Gastrocnemius medialis (tissue), 4 donors: ENCODE measurements at regions not wholly inside any gene's neighbourhood (a gene's known extent, or its start where the extent isn't known, plus 50 kb on each side); places are given as distances from the start of the nearest gene placed in this dataset.

Source experiments
- CTCF ChIP-seq, 5 experiments: fragments of 450-650 bp in 3 of 5; fragments of 200-600 bp in 2 of 5; sonication (generic) in 2 of 5; IDR thresholded peaks in 4 of 5; conservative IDR thresholded peaks in 1 of 5; 1 replicate in 4 of 5; 2 replicates in 1 of 5; pipeline ENCODE4 v1.5.1; 2016 to 2019; ENCODE audit warnings: antibody characterized with exemption in 5 of 5, mild to moderate bottlenecking in 3 of 5, moderate library complexity in 3 of 5
- POLR2A ChIP-seq, 2 donors: fragments of 450-650 bp; IDR thresholded peaks; one replicate each; pipeline ENCODE4 v1.6.1; 2017; ENCODE audit warnings: antibody characterized with exemption in 2 of 2, mild to moderate bottlenecking in 2 of 2, moderate library complexity in 2 of 2

- TF ChIP-seq CTCF (IDR thresholded peaks at IDR 0.05 in 4 of 5, conservative IDR thresholded peaks at IDR 0.05 in 1 of 5) (no peak), POLR2A (IDR thresholded peaks at IDR 0.05) (no peak)
Measured at GRCh38 chr18:10188971-10189810, 265.2 kb upstream of the APCDD1 start.
